SK-N-SH treated with all-trans-retinoic acid at 6 μM for 48 hours (cell line): ENCODE measurements at regions not wholly inside any gene's neighbourhood (a gene's known extent, or its start where the extent isn't known, plus 50 kb on each side); places are given as distances from the start of the nearest gene placed in this dataset.

ENCODE experiments used
- ATAC-seq: fragments of 200-7000 bp; cut with Tn5 transposase; 3 replicates; pipeline ENCODE4 v1.9.1; 2020; ENCODE audit warnings: mild to moderate bottlenecking, moderate library complexity
- ARNTL ChIP-seq: fragments of 450-650 bp; formaldehyde crosslinking; IDR thresholded peaks from 2 replicates; pipeline ENCODE4 v1.5.0; 2020; ENCODE audit warnings: low read depth, mild to moderate bottlenecking, moderate library complexity, borderline replicate concordance
- BACH2 ChIP-seq: fragments of 250-450 bp; sonication (Bioruptor Pico); IDR thresholded peaks from 2 replicates; pipeline ENCODE4 v1.9.0; 2021; ENCODE audit warnings: mild to moderate bottlenecking, borderline replicate concordance
- CSDC2 ChIP-seq: fragments of 250-450 bp; sonication (Bioruptor Pico); IDR thresholded peaks from 2 replicates; pipeline ENCODE4 v1.5.0; 2020; ENCODE audit warnings: mild to moderate bottlenecking, moderate library complexity
- GLIS3 ChIP-seq: fragments of 250-450 bp; sonication (Bioruptor Pico); IDR thresholded peaks from 2 replicates; pipeline ENCODE4 v1.5.0; 2020; ENCODE audit warnings: mild to moderate bottlenecking, moderate library complexity
- ISL1 ChIP-seq: fragments of 250-450 bp; sonication (Bioruptor Pico); IDR thresholded peaks from 2 replicates; pipeline ENCODE4 v2.1.2; 2022; ENCODE audit warnings: mild to moderate bottlenecking, moderate library complexity
- OSR1 ChIP-seq: fragments of 250-450 bp; sonication (Bioruptor Pico); IDR thresholded peaks from 2 replicates; pipeline ENCODE4 v1.8.0; 2022; ENCODE audit warnings: moderate library complexity, mild to moderate bottlenecking, inconsistent platforms
- PPARA ChIP-seq: fragments of 250-450 bp; sonication (Bioruptor Pico); IDR thresholded peaks from 2 replicates; pipeline ENCODE4 v1.5.0; 2020; ENCODE audit warnings: mild to moderate bottlenecking, borderline replicate concordance
- RARB ChIP-seq: fragments of 250-450 bp; sonication (Bioruptor Pico); IDR thresholded peaks from 2 replicates; pipeline ENCODE4 v1.8.0; 2021; ENCODE audit warnings: mild to moderate bottlenecking, moderate library complexity
- TCF4 ChIP-seq: fragments of 250-450 bp; sonication (Bioruptor Pico); IDR thresholded peaks from 2 replicates; pipeline ENCODE4 v1.8.0; 2021; ENCODE audit warnings: mild to moderate bottlenecking, moderate library complexity, borderline replicate concordance
- TOX ChIP-seq: fragments of 250-450 bp; sonication (Bioruptor Pico); IDR thresholded peaks from 2 replicates; pipeline ENCODE4 v1.8.0; 2021; ENCODE audit warnings: mild to moderate bottlenecking, moderate library complexity, borderline replicate concordance
- ZC3H10 ChIP-seq: fragments of 250-450 bp; sonication (Bioruptor Pico); IDR thresholded peaks from 2 replicates; pipeline ENCODE4 v1.5.1; 2021; ENCODE audit warnings: mild to moderate bottlenecking, moderate library complexity
- ZFP30 ChIP-seq: fragments of 450-650 bp; formaldehyde crosslinking; IDR thresholded peaks from 2 replicates; pipeline ENCODE4 v1.5.0; 2022; ENCODE audit warnings: mild to moderate bottlenecking, moderate library complexity
- ZNF565 ChIP-seq: fragments of 450-650 bp; formaldehyde crosslinking; conservative IDR thresholded peaks from 2 replicates; pipeline ENCODE4 v1.5.0; 2020; ENCODE audit warnings: low read depth, mild to moderate bottlenecking, moderate library complexity
- ZNF70 ChIP-seq: fragments of 450-650 bp; formaldehyde crosslinking; IDR thresholded peaks from 2 replicates; pipeline ENCODE4 v1.5.0; 2020; ENCODE audit warnings: mild to moderate bottlenecking, moderate library complexity
- ZNF8 ChIP-seq: fragments of 450-650 bp; formaldehyde crosslinking; IDR thresholded peaks from 2 replicates; pipeline ENCODE4 v1.5.0; 2020; ENCODE audit warnings: mild to moderate bottlenecking, moderate library complexity
- TF ChIP-seq, protein P1 (sequence below): fragments of 250-450 bp; sonication (Bioruptor Pico); IDR thresholded peaks from 2 replicates; pipeline ENCODE4 v1.8.0; 2021; ENCODE audit warnings: low read depth, mild to moderate bottlenecking, moderate library complexity, borderline replicate concordance
- TF ChIP-seq, protein P2 (sequence below): fragments of 250-450 bp; sonication (Bioruptor Pico); IDR thresholded peaks from 2 replicates; pipeline ENCODE4 v1.5.1; 2021; ENCODE audit warnings: mild to moderate bottlenecking, moderate library complexity
- TF ChIP-seq, protein P3 (sequence below): fragments of 250-450 bp; sonication (Bioruptor Pico); IDR thresholded peaks from 2 replicates; pipeline ENCODE4 v1.5.1; 2020; ENCODE audit warnings: low read depth, mild to moderate bottlenecking, moderate library complexity
- TF ChIP-seq, protein P4 (sequence below): fragments of 250-450 bp; sonication (Bioruptor Pico); IDR thresholded peaks from 2 replicates; pipeline ENCODE4 v1.8.0; 2020; ENCODE audit warnings: mild to moderate bottlenecking, moderate library complexity, borderline replicate concordance
- TF ChIP-seq, protein P5 (sequence below): fragments of 250-450 bp; sonication (Bioruptor Pico); IDR thresholded peaks from 2 replicates; pipeline ENCODE4 v1.5.0; 2020; ENCODE audit warnings: mild to moderate bottlenecking, moderate library complexity

DNA sequence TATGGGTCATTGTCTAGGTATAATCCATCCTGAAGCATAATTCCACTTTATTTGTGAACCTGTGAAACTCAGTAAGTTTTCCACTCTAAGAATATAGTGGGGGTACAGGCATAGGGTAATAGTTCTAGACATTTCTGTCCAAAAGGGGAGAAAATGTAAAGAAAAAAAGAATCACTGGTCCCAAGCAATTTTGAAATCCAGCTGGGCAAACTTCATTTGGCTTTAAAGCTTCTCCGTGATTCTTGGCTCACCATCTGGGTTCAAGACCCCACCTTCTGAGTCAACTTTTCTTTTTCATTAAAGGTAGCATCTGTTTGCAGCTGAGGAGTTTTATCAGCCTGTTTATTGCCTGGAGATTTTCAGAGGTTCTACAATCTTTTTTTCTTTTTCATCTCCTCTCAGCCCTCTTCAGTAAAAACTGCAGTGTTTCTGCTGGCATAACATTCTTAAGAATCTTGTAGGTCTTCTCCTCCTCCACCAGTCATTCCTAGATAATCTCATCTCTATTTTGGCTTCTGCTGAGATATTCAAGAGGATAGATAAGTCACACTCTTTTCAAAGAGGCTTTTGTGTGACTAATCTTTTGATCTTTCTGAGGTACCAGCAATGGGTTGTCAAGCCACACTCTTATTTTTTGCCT is 126.1 kb upstream of the PITX1 start:
- TF ChIP-seq, protein P1, sequence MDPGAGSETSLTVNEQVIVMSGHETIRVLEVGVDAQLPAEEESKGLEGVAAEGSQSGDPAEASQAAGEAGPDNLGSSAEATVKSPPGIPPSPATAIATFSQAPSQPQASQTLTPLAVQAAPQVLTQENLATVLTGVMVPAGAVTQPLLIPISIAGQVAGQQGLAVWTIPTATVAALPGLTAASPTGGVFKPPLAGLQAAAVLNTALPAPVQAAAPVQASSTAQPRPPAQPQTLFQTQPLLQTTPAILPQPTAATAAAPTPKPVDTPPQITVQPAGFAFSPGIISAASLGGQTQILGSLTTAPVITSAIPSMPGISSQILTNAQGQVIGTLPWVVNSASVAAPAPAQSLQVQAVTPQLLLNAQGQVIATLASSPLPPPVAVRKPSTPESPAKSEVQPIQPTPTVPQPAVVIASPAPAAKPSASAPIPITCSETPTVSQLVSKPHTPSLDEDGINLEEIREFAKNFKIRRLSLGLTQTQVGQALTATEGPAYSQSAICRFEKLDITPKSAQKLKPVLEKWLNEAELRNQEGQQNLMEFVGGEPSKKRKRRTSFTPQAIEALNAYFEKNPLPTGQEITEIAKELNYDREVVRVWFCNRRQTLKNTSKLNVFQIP (CRISPR knock-in tag): no peak
- TF ChIP-seq OSR1 (CRISPR knock-in tag) (no peak), ZNF8 (no peak), CSDC2 (CRISPR knock-in tag) (no peak), ZC3H10 (no peak), PPARA (CRISPR knock-in tag) (no peak), BACH2 (CRISPR knock-in tag) (no peak), ZNF70 (CRISPR knock-in tag) (no peak), ZFP30 (CRISPR knock-in tag) (no peak), ARNTL (CRISPR knock-in tag) (no peak), ZNF565 (CRISPR knock-in tag) (no peak)
- TF ChIP-seq, protein P2, sequence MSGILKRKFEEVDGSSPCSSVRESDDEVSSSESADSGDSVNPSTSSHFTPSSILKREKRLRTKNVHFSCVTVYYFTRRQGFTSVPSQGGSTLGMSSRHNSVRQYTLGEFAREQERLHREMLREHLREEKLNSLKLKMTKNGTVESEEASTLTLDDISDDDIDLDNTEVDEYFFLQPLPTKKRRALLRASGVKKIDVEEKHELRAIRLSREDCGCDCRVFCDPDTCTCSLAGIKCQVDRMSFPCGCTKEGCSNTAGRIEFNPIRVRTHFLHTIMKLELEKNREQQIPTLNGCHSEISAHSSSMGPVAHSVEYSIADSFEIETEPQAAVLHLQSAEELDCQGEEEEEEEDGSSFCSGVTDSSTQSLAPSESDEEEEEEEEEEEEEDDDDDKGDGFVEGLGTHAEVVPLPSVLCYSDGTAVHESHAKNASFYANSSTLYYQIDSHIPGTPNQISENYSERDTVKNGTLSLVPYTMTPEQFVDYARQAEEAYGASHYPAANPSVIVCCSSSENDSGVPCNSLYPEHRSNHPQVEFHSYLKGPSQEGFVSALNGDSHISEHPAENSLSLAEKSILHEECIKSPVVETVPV: no peak
- TF ChIP-seq, protein P3, sequence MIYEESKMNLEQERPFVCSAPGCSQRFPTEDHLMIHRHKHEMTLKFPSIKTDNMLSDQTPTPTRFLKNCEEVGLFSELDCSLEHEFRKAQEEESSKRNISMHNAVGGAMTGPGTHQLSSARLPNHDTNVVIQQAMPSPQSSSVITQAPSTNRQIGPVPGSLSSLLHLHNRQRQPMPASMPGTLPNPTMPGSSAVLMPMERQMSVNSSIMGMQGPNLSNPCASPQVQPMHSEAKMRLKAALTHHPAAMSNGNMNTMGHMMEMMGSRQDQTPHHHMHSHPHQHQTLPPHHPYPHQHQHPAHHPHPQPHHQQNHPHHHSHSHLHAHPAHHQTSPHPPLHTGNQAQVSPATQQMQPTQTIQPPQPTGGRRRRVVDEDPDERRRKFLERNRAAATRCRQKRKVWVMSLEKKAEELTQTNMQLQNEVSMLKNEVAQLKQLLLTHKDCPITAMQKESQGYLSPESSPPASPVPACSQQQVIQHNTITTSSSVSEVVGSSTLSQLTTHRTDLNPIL (CRISPR knock-in tag): no peak
- no peak for ATAC-seq

DNA sequence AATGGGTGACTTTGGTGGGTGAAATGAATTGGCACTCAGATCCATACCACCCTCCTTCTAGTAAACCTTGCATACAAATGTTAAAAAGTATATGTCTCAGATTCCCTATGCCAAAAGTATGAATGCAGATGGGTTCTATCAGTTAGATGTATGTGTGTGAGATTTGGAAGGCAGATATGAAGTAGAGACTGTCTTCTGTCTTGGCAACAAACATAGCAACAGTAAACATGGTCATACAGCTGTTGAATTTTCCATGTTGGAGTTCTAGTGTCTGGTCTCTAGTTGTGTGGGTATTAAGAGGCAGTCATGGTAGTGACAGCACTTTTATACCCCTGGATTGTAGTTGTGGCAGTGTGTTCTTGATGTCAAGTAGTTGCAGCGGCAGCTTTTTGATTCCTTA is 125.6 kb upstream of the PITX1 start:
- no peak for ATAC-seq
- TF ChIP-seq ZNF565 (CRISPR knock-in tag): no peak
- no peak for TF ChIP-seq ZNF8
- no peak for TF ChIP-seq TOX (CRISPR knock-in tag)
- no peak for TF ChIP-seq CSDC2 (CRISPR knock-in tag)
- TF ChIP-seq OSR1 (CRISPR knock-in tag): no peak
- TF ChIP-seq ISL1 (CRISPR knock-in tag): no peak
- TF ChIP-seq PPARA (CRISPR knock-in tag): no peak
- TF ChIP-seq ARNTL (CRISPR knock-in tag): no peak

DNA sequence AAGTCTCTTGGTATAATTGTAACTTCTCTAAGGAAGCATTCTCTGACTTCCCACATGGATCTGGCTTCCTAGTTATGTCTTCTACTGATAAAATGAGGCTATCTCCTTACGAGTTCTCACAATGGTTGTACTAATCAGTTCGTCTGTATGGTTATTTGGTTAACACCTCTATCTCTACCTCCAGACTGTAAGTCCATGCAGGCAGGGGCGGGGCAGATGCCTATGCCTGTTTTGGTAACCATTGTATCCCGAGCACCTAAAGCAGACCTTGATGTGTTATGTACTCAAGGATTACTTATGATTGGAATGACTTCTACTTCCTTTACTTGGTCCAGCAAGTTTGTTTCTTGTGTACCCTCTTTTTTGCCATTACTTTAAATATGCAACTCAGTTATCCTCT is 125.0 kb upstream of the PITX1 start:
- ATAC-seq: no peak
- TF ChIP-seq, protein P3 (CRISPR knock-in tag): no peak
- TF ChIP-seq, protein P4, sequence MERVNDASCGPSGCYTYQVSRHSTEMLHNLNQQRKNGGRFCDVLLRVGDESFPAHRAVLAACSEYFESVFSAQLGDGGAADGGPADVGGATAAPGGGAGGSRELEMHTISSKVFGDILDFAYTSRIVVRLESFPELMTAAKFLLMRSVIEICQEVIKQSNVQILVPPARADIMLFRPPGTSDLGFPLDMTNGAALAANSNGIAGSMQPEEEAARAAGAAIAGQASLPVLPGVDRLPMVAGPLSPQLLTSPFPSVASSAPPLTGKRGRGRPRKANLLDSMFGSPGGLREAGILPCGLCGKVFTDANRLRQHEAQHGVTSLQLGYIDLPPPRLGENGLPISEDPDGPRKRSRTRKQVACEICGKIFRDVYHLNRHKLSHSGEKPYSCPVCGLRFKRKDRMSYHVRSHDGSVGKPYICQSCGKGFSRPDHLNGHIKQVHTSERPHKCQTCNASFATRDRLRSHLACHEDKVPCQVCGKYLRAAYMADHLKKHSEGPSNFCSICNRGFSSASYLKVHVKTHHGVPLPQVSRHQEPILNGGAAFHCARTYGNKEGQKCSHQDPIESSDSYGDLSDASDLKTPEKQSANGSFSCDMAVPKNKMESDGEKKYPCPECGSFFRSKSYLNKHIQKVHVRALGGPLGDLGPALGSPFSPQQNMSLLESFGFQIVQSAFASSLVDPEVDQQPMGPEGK (CRISPR knock-in tag): no peak
- no peak for TF ChIP-seq ZFP30 (CRISPR knock-in tag)
- TF ChIP-seq ZC3H10: no peak
- TF ChIP-seq CSDC2 (CRISPR knock-in tag): no peak
- no peak for TF ChIP-seq ZNF70 (CRISPR knock-in tag)
- no peak for TF ChIP-seq TCF4 (CRISPR knock-in tag)
- TF ChIP-seq ZNF8: no peak
- TF ChIP-seq BACH2 (CRISPR knock-in tag): no peak
- TF ChIP-seq ISL1 (CRISPR knock-in tag): no peak
- no peak for TF ChIP-seq GLIS3 (CRISPR knock-in tag)
- TF ChIP-seq, protein P5, sequence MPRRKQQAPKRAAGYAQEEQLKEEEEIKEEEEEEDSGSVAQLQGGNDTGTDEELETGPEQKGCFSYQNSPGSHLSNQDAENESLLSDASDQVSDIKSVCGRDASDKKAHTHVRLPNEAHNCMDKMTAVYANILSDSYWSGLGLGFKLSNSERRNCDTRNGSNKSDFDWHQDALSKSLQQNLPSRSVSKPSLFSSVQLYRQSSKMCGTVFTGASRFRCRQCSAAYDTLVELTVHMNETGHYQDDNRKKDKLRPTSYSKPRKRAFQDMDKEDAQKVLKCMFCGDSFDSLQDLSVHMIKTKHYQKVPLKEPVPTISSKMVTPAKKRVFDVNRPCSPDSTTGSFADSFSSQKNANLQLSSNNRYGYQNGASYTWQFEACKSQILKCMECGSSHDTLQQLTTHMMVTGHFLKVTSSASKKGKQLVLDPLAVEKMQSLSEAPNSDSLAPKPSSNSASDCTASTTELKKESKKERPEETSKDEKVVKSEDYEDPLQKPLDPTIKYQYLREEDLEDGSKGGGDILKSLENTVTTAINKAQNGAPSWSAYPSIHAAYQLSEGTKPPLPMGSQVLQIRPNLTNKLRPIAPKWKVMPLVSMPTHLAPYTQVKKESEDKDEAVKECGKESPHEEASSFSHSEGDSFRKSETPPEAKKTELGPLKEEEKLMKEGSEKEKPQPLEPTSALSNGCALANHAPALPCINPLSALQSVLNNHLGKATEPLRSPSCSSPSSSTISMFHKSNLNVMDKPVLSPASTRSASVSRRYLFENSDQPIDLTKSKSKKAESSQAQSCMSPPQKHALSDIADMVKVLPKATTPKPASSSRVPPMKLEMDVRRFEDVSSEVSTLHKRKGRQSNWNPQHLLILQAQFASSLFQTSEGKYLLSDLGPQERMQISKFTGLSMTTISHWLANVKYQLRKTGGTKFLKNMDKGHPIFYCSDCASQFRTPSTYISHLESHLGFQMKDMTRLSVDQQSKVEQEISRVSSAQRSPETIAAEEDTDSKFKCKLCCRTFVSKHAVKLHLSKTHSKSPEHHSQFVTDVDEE (CRISPR knock-in tag): no peak
- TF ChIP-seq ARNTL (CRISPR knock-in tag): no peak
- no peak for TF ChIP-seq RARB
- TF ChIP-seq, protein P1 (CRISPR knock-in tag): no peak
